ENCODE measurements at regions not wholly inside any gene's neighbourhood (a gene's known extent, or its start where the extent isn't known, plus 50 kb on each side); places are given as distances from the start of the nearest gene placed in this dataset.

- DNase-seq (ENCODE audit: low read depth): peak; percentile 39
These were observed 217.8 kb upstream of the MKLN1 start for GRCh38 chr7:131109759-131110296.

GRCh38 chr7:131110297-131111080 is 217.2 kb upstream of the MKLN1 start:
- FAIRE-seq: no peak

More at GRCh38 chr7:131109759-131110296, 217.8 kb upstream of the MKLN1 start:
- Histone ChIP-seq H3K36me3 (ENCODE audit: control insufficient read depth, insufficient read depth, low read length) (no peaks in the 10 kb centered on the region), H3K4me3 (ENCODE audit: low read depth, low read length) (peak overlapping the region; percentile 59), H3K27me3 (ENCODE audit: control insufficient read depth, insufficient read depth, low read length) (no peaks in the 10 kb centered on the region)
- FAIRE-seq: no peak
- TF ChIP-seq, protein P1, sequence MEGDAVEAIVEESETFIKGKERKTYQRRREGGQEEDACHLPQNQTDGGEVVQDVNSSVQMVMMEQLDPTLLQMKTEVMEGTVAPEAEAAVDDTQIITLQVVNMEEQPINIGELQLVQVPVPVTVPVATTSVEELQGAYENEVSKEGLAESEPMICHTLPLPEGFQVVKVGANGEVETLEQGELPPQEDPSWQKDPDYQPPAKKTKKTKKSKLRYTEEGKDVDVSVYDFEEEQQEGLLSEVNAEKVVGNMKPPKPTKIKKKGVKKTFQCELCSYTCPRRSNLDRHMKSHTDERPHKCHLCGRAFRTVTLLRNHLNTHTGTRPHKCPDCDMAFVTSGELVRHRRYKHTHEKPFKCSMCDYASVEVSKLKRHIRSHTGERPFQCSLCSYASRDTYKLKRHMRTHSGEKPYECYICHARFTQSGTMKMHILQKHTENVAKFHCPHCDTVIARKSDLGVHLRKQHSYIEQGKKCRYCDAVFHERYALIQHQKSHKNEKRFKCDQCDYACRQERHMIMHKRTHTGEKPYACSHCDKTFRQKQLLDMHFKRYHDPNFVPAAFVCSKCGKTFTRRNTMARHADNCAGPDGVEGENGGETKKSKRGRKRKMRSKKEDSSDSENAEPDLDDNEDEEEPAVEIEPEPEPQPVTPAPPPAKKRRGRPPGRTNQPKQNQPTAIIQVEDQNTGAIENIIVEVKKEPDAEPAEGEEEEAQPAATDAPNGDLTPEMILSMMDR (IDR thresholded peaks at IDR 0.05; ENCODE audit: insufficient read depth, low read length, severe bottlenecking): no peak

GRCh38 chr7:131111081-131111576 is 216.5 kb upstream of the MKLN1 start:
- peak; percentile 81 for DNase-seq (ENCODE audit: low read depth)

More at GRCh38 chr7:131110297-131111080, 217.2 kb upstream of the MKLN1 start:
- peak overlapping the region; percentile 59 for H3K4me3 ChIP-seq (ENCODE audit: low read depth, low read length)
- peak; percentile 27 for DNase-seq (ENCODE audit: low read depth)
- no peaks in the 10 kb centered on the region for H3K36me3 ChIP-seq (ENCODE audit: control insufficient read depth, insufficient read depth, low read length)
- TF ChIP-seq, protein P1 (IDR thresholded peaks at IDR 0.05; ENCODE audit: insufficient read depth, low read length, severe bottlenecking): no peak
- H3K27me3 ChIP-seq (ENCODE audit: control insufficient read depth, insufficient read depth, low read length): no peaks in the 10 kb centered on the region

DNA sequence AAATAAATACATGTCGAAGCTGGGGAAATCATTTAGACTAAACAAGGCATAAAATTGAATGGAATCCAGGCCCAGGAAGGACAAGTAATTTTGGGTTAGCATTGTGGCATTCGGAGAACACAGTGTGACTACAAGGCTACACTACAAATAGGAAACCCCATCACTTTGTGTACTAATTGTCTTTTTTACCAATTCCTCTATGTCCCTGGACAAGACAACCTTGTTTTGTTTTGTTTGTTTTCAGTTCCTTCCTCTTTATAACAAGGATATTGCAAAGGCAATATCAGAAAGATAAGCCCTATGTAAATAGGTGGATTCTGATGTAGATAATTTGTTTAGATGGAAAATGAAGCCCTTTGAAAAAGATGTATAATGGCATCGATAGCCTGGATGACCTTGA is 215.9 kb upstream of the MKLN1 start:
- no peak for FAIRE-seq
- Histone ChIP-seq H3K4me3 (ENCODE audit: low read depth, low read length) (no peak overlapping the region), H3K27me3 (ENCODE audit: control insufficient read depth, insufficient read depth, low read length) (no peaks in the 10 kb centered on the region), H3K36me3 (ENCODE audit: control insufficient read depth, insufficient read depth, low read length) (no peaks in the 10 kb centered on the region)
- TF ChIP-seq, protein P1 (IDR thresholded peaks at IDR 0.05; ENCODE audit: insufficient read depth, low read length, severe bottlenecking): no peak
- DNase-seq (ENCODE audit: low read depth): no peak

More at GRCh38 chr7:131111081-131111576, 216.5 kb upstream of the MKLN1 start:
- Histone ChIP-seq H3K36me3 (ENCODE audit: control insufficient read depth, insufficient read depth, low read length) (no peaks in the 10 kb centered on the region), H3K27me3 (ENCODE audit: control insufficient read depth, insufficient read depth, low read length) (no peaks in the 10 kb centered on the region), H3K4me3 (ENCODE audit: low read depth, low read length) (peak overlapping the region; percentile 59)
- FAIRE-seq: no peak
- TF ChIP-seq, protein P1 (IDR thresholded peaks at IDR 0.05; ENCODE audit: insufficient read depth, low read length, severe bottlenecking): no peak

DNA sequence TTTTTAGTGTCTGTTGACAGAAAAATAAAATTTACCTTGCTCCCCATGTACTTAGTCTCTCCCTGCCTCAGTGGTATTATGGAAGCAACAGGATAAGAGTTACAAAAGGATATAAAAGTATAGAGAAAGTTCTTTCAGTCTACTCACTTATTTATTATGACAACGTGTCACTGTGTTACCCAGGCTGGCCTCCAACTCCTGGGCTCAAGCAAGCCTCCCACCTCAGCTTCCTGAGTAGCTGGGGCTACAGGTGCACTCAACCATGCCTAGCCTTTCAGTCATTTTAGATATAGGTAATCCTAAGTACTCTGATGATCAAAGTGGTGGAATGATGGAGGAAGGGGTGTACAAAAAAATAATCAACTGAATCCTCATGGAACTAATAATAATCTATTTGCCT is 215.2 kb upstream of the MKLN1 start:
- TF ChIP-seq, protein P1 (IDR thresholded peaks at IDR 0.05; ENCODE audit: insufficient read depth, low read length, severe bottlenecking): no peak
- no peak for FAIRE-seq

More for the DNA sequence above, 215.2 kb upstream of the MKLN1 start:
- DNase-seq (ENCODE audit: low read depth): no peak
- no peak overlapping the region for H3K4me3 ChIP-seq (ENCODE audit: low read depth, low read length)
- no peaks in the 10 kb centered on the region for H3K27me3 ChIP-seq (ENCODE audit: control insufficient read depth, insufficient read depth, low read length)
- no peaks in the 10 kb centered on the region for H3K36me3 ChIP-seq (ENCODE audit: control insufficient read depth, insufficient read depth, low read length)

Data from bronchial epithelial cell (primary cell).